ENCODE measurements at regions not wholly inside any gene's neighbourhood (a gene's known extent, or its start where the extent isn't known, plus 50 kb on each side); places are given as distances from the start of the nearest gene placed in this dataset.
"Not testable (repeated sequence)": the region's sequence is repeated elsewhere in the genome, so short reads cannot be mapped to it uniquely, and the experiment has no call there.

GRCh38 chr10:78419481-78420265 lies 386.0 kb downstream of the RPS24 start:
- DNase-seq: no peak

- no peak for DNase-seq
Observed at GRCh38 chr10:78420946-78421735, 387.5 kb downstream of the RPS24 start.

DNA sequence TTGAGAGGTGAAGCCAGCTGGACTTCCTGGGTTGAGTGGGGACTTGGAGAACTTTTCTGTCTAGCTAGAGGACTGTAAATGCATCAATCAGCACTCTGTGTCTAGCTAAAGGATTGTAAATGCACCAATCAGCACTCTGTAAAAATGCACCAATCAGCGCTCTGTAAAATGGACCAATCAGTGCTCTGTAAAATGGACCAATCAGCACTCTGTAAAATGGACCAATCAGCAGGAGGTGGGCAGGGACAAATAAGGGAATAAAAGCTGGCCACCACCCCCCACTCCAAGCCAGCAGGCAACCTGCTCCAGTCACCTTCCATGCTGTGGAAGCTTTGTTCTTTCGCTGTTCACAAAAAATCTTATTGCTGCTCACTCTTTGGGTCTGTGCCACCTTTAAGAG lies 390.4 kb downstream of the RPS24 start:
- not testable (repeated sequence) for DNase-seq

DNA sequence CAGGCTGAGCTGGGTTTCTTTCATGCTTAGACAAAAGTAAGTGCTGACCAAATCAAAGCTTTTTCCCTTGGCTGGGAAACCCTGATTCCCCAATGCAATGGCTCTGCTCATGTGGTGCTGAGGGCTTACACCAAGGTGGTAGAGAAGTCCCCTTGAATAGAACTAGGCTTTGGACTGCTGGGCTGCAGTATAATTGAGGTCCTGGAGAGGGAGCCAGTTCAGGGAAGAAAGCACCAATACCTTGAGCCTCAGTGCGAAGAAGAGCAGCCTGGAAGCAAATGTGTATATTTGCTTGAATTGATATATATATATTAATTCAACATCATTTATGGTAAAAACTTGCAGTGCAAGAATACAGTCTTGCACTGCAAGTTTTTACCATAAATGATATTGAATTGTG lies 391.1 kb downstream of the RPS24 start:
- DNase-seq: no peak

GRCh38 chr10:78426181-78426580 lies 392.5 kb downstream of the RPS24 start:
- DNase-seq: no peak

DNA sequence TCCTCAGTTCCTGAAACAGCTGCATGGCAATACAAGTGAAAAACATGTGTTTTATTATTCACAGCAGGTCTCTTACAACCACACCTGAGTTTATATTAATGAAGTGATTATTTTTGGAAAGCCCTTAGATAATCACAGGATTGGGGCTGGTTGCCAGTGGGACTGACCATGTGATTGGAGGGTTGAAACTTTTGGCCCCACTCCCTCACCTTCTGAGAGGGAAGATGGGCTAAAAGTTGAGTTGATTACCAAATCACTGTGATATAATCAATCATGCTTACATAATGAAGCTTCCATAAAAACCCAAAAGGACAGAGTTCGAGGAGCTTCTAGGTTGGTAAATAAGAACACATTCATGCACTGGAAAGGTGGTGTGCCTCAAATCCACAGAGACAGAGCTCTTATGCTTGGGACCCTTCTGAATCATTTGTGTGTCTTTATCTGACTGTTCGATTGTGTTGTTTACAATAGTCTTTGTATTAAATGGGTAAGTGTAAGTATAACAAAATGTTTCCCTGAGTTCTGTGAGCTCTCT lies 393.9 kb downstream of the RPS24 start:
- DNase-seq: no peak

- DNase-seq: no peak
Observed at GRCh38 chr10:78428579-78428978, 394.9 kb downstream of the RPS24 start.

DNA sequence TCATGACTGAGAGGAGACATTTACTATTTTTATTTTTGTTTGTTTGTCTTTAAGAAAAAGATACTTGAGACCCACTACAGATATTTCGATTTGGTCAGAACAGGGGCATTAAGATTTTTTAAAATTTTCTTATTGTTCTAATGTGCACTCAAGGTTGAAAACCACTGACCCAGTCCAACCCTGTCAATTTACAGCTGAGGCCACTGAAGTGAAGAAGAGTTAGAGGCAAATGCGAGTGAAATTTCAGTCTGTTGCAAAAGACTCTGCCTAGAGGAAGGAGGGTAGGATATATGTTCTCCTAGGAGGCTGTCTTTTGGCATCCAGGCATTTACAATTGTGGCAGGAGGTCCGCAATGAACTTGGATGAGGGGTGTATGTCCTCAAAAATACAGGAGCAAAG lies 396.3 kb downstream of the RPS24 start:
- DNase-seq: no peak

DNA sequence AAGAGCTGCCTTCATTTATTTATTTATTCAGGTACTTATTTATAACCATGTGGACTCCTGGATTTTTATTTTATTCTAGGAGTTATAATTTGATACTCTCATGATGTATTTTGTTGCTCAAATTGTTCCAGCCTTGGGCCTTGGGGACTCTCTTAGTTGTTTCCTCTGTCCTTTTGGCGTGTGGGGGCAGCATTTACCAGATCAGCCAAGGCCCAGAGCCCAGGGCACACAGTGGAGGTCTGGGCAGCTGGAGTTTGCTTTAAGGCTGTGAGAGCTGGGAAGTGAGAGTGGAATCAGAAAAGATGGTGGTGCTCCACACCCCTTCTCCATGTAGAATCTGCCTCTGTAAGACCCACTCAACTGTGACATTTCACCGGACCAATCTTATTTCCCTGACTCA lies 398.9 kb downstream of the RPS24 start:
- DNase-seq: no peak

DNA sequence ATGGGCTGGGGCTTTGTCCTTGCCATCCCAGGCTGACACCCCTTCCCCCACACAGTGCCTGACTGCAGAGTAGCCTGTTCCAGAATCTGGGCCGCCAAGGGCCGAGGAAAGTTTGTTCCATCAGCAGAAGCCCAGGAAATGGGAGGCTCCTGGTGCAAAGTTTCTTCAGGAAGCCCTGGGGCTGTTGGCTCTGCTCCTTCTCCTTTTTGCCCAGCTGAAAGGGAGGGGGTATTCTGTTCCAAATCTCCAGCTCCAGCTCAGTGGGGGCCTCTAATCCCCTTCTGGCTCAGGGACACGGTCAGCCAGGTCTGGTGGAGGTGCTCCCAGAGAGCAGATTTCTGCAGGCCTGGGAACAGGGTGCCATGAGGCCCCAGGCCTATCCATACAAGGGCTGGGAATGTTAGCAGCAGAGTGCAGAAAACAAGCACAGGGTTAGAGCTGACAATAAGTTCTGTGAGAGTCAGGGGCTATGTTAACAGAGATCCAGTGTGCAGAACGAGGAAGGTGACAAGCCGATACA lies 399.5 kb downstream of the RPS24 start:
- DNase-seq: no peak

GRCh38 chr10:78433766-78434535 lies 400.3 kb downstream of the RPS24 start:
- no peak for DNase-seq

GRCh38 chr10:78434886-78435285 lies 401.2 kb downstream of the RPS24 start:
- DNase-seq: no peak

DNA sequence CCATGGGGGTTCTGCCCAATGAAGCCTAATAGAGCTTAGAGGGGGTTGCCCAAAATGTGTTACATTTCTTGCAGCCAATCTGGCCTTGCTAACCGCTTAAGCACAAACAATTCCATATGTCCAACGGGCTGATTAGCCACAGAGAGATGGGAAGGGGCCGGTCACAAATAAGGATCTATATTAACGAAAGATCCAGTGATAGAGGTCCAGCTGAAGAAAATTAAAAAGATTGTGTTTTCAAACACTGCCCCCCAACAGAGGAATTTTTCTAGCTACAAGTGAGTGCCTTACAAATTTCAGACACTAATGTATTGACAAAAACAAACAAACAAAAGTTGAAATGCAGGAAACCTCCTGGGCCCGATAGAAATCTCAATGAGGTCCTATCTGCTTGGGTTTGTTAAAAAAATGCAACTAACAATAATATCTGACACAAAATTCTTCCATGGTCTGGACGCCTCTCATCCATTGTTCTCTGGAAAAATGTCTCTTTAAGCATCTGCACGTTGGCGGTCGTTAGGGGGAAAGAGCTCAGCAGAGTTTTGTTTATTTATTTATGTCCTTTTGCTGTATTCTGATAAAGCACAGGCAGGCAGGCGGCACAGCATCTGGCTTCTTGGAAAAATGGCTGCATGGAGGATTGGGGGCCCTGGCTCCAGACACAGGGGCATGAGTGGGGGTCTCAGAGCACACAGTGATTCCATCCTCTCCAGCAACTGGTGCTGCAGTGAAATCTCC lies 402.0 kb downstream of the RPS24 start:
- DNase-seq: no peak

DNA sequence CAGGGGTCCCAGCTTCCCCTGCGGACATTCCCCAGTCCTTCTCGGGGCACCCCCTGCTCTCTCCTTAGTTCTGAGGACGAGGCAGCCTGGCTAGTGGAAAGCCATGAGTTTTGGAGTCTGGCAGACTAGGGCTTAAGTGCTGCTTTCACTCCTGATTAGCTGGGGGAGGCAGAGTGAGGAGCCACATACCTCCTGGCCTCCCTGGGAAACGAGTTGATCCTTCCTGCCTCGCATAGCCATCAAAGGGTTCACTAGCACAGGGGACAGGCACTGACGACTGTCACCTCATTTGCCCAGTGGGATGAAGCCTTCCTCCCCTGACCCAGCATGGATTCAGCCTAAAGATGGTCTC lies 402.5 kb downstream of the RPS24 start:
- no peak for DNase-seq

- DNase-seq: no peak
Observed at GRCh38 chr10:78436706-78437406, 403.2 kb downstream of the RPS24 start.

- DNase-seq: no peak
Observed at GRCh38 chr10:78437407-78437768, 403.7 kb downstream of the RPS24 start.

DNA sequence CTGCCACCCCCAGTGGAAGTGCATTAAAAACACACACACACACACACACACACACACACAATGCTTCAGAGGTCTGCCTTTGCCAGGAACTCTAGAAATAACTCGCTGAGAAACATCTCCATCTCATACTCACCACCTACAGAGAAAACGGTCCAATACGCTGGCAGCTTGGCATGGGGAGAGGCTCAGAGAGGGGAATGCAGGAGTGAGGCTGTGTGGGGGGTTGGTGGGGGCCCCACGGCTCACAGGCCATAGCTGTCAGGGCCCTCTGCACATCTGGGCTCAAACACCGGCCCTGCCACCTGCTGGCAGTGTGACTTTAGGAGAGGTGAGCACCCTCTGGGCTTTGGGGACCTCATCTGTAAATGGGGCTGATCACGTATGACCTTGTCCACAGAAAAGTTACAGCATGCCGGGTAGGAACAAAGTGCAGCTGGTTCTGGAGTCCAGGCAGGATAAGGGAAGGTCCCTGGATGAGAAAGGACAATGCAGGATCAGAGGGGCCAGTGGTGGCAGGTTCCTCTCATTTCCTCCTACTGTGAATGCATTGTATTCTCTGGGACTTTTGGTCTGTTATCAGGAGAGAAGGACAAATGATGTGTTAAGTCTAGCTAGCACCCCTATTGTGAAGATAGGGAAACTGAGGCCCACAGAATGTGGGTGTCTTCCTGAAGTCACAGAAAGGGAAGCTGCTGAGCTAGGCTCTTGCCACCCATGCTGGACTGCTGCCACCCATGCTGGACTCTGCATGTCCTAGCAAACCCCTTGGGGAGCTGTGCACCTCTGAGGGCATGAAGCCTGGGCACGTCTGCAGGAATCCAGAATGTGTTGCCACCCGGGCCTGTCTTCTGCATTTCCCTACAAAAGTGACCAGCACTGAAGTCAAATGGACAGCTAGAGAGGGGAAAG lies 404.6 kb downstream of the RPS24 start:
- no peak for DNase-seq

- no peak for DNase-seq
Observed at GRCh38 chr10:78438907-78439809, 405.5 kb downstream of the RPS24 start.

DNA sequence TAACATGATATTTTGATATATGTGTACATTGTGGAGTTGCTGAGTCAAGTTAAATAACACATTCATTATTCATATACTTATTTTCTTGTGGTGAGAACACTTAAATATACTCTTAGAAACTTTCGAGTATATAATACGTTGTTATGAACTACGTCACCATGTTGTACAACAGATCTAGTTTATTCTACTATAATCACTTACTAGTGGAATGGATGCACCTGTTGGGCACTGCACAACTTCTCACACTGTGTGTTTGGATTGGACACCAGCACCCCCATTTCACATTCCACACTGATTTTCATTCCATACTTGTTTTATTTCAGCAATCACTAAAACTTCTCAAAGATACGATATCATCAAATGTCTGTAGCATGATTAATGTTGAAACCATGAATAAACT lies 407.3 kb downstream of the RPS24 start:
- no peak for DNase-seq

- no peak for DNase-seq
Observed at GRCh38 chr10:78441694-78442093, 408.0 kb downstream of the RPS24 start.
